CD14-positive monocyte (primary cell): ENCODE measurements at regions not wholly inside any gene's neighbourhood (a gene's known extent, or its start where the extent isn't known, plus 50 kb on each side); places are given as distances from the start of the nearest gene placed in this dataset.

Experiments used
- DNase-seq, 3 donors: peaks; one replicate each; pipeline ENCODE4 v3.0.0-alpha.2; 2011 to 2022
- H2AFZ ChIP-seq: 2 replicates; pipeline ENCODE4 v1.6.0; 2012; ENCODE audit warnings: mild to moderate bottlenecking, low read depth, low read length, inconsistent platforms; ENCODE audit not compliant: insufficient read depth, poor library complexity, severe bottlenecking
- H3K27ac ChIP-seq, 2 donors: 1 replicate in 1 of 2; 2 replicates in 1 of 2; pipeline ENCODE4 v1.5.1; 2012 to 2013; ENCODE audit warnings: low read length in 2 of 2, control low read depth in 1 of 2, inconsistent platforms in 1 of 2, low read depth in 1 of 2, mild to moderate bottlenecking in 1 of 2
- H3K27me3 ChIP-seq, 2 donors: one replicate each; pipeline versions ENCODE4 v1.6.0 to v1.6.1; 2011 to 2013; ENCODE audit warnings: low read length in 2 of 2; ENCODE audit not compliant: control insufficient read depth in 2 of 2, insufficient read depth in 2 of 2
- H3K36me3 ChIP-seq, 2 donors: replicated peaks in 1 of 2; 1 replicate in 1 of 2; 2 replicates in 1 of 2; pipeline versions ENCODE4 v1.5.1 to v1.6.1; 2012 to 2013; ENCODE audit warnings: low read length in 2 of 2, control low read depth in 1 of 2, inconsistent platforms in 1 of 2, mild to moderate bottlenecking in 1 of 2; ENCODE audit not compliant: insufficient read depth in 2 of 2, control insufficient read depth in 1 of 2
- H3K4me1 ChIP-seq, 2 donors: 1 replicate in 1 of 2; 2 replicates in 1 of 2; pipeline versions ENCODE4 v1.5.1 to v1.6.1; 2012 to 2013; ENCODE audit warnings: low read length in 2 of 2, control low read depth in 1 of 2, inconsistent platforms in 1 of 2, mild to moderate bottlenecking in 1 of 2, moderate library complexity in 1 of 2; ENCODE audit not compliant: insufficient read depth in 2 of 2, control insufficient read depth in 1 of 2
- H3K4me2 ChIP-seq: replicated peaks from 2 replicates; pipeline ENCODE3; 2012; ENCODE audit warnings: low read length, moderate library complexity, mild to moderate bottlenecking; ENCODE audit not compliant: poor library complexity, severe bottlenecking; ENCODE audit errors: extremely low read depth
- H3K4me3 ChIP-seq, 3 experiments: fragments of 200-600 bp in 1 of 3; sonication (generic) in 1 of 3; replicated peaks in 1 of 3; 1 replicate in 2 of 3; 2 replicates in 1 of 3; pipeline ENCODE4 v1.5.1; 2011 to 2013; ENCODE audit warnings: low read length in 3 of 3, mild to moderate bottlenecking in 3 of 3, control low read depth in 2 of 3, low read depth in 2 of 3, inconsistent platforms in 1 of 3, moderate library complexity in 1 of 3
- H3K79me2 ChIP-seq: 2 replicates; pipeline ENCODE4 v1.6.0; 2012; ENCODE audit warnings: mild to moderate bottlenecking, control low read depth, inconsistent platforms, low read length, moderate library complexity; ENCODE audit not compliant: insufficient read depth
- H3K9ac ChIP-seq: 2 replicates; pipeline ENCODE4 v1.6.0; 2017; ENCODE audit warnings: low read length, mild to moderate bottlenecking; ENCODE audit not compliant: insufficient read depth, poor library complexity, severe bottlenecking
- H3K9me3 ChIP-seq, 2 donors: replicated peaks in 1 of 2; 1 replicate in 1 of 2; 2 replicates in 1 of 2; pipeline versions ENCODE4 v1.5.1 to v1.6.1; 2012 to 2013; ENCODE audit warnings: low read length in 2 of 2, control low read depth in 1 of 2; ENCODE audit not compliant: control insufficient read depth in 1 of 2, insufficient read depth in 1 of 2
- H4K20me1 ChIP-seq: 2 replicates; pipeline ENCODE4 v1.6.0; 2012; ENCODE audit warnings: mild to moderate bottlenecking, low read length, control low read depth, moderate library complexity; ENCODE audit not compliant: insufficient read depth
- H3K27ac Mint-ChIP-seq, 7 donors: one replicate each; pipeline ENCODE4 v1.8.0; 2020; ENCODE audit warnings: mild to moderate bottlenecking in 7 of 7, mixed read lengths in 7 of 7, moderate library complexity in 6 of 7, inconsistent platforms in 2 of 7
- H3K27me3 Mint-ChIP-seq, 3 donors: one replicate each; pipeline ENCODE4 v1.8.0; 2021 to 2022; ENCODE audit warnings: low read depth in 3 of 3, mild to moderate bottlenecking in 3 of 3, mixed read lengths in 3 of 3, moderate library complexity in 3 of 3, inconsistent platforms in 1 of 3
- H3K36me3 Mint-ChIP-seq, 2 donors: one replicate each; pipeline ENCODE4 v1.8.0; 2020; ENCODE audit warnings: mixed read lengths in 2 of 2, inconsistent platforms in 1 of 2, mild to moderate bottlenecking in 1 of 2
- H3K4me1 Mint-ChIP-seq: one replicate; pipeline ENCODE4 v1.8.0; 2020; ENCODE audit warnings: mild to moderate bottlenecking, mixed read lengths
- H3K4me3 Mint-ChIP-seq, 2 donors: one replicate each; pipeline ENCODE4 v1.8.0; 2020; ENCODE audit warnings: mild to moderate bottlenecking in 2 of 2, mixed read lengths in 2 of 2, moderate library complexity in 1 of 2
- H3K9me3 Mint-ChIP-seq, 7 donors: one replicate each; pipeline ENCODE4 v1.8.0; 2020 to 2022; ENCODE audit warnings: mixed read lengths in 7 of 7, mild to moderate bottlenecking in 6 of 7, moderate library complexity in 6 of 7, inconsistent platforms in 2 of 7
- WGBS: methylation state at CpG from one replicate; pipeline ENCODE4 v1.1.5; 2013; ENCODE audit warnings: missing lambda C conversion rate; ENCODE audit not compliant: insufficient coverage; 5-methylcytosine and 5-hydroxymethylcytosine counted together
- intact Hi-C, 2 donors: fragments of 100-400 bp; cut with micrococcal nuclease; formaldehyde crosslinking; loops; one replicate each; pipeline versions ENCODE4 v1.15.0 to v1.15.1; 2023
- TF ChIP-seq, protein P1 (sequence below): fragments of 200-600 bp; IDR thresholded peaks from one replicate; pipeline ENCODE4 v1.8.0; 2022; ENCODE audit warnings: antibody characterized with exemption, mild to moderate bottlenecking

DNA sequence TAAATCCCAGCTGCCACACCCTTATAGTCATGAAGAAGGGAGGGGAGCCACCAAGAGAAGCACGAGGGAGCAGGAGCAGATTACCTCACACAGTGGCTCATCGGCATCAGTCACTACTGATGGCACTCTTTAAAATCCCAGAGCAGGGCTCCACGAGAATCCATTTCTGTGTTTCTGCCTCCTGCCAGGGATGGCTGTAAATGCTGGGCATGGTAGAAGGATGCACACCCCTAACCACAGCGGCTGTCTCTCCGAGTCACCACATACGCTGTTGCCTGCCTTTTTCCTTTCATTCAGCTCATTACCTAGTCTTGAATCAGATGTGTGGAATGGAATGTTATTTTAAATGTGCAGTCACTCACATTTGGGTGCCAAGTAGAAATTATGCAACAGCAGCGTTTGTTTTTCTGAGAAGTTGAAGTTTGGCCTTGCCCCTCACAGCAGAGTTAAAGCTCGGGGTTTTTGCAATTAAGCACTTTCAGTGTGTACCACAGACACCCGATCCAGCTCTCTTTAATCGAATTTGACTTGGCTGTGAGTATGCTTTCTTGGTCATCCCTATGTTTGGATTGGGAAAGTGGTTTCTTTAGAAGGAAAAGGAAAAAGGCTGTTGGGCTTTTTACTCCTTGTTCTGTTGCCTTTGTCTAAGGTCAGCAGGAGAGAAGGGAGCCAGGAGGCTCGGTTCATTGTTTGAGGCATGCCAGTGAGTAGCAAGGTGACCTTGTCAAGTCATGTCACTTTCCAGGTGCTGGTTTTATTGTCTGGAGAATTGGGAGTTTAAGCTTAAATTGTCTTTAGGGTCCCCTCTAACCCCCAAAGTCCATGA lies 284.2 kb upstream of the TPM1 start:
- Histone ChIP-seq H3K4me1 (no peaks in the 10 kb centered on the region), H3K36me3 (no peaks in the 10 kb centered on the region), H4K20me1 (no peaks in the 10 kb centered on the region), H3K4me2 (no peak overlapping the region), H3K27ac (no peak overlapping the region), H3K27me3 (no peaks in the 10 kb centered on the region), H2AFZ (no peak overlapping the region), H3K79me2 (no peaks in the 10 kb centered on the region), H3K4me3 (no peak overlapping the region), H3K9ac (no peak overlapping the region), H3K9me3 (no peaks in the 10 kb centered on the region)
- H3K27ac Mint-ChIP-seq: no peak overlapping the region
- H3K36me3 Mint-ChIP-seq: no peaks in the 10 kb centered on the region
- WGBS: 63% methylated on average over 5 of the region's 11 CpGs
- intact Hi-C loops: no loop called here
- H3K9me3 Mint-ChIP-seq: peaks cover 0 to 2% (median 0%) of the 10 kb centered on the region in 7 donors
- H3K4me3 Mint-ChIP-seq: no peak overlapping the region
- H3K27me3 Mint-ChIP-seq: peaks cover 0 to 5% (median 1%) of the 10 kb centered on the region in 3 donors
- H3K4me1 Mint-ChIP-seq: no peaks in the 10 kb centered on the region
- DNase-seq: no peak
- TF ChIP-seq, protein P1, sequence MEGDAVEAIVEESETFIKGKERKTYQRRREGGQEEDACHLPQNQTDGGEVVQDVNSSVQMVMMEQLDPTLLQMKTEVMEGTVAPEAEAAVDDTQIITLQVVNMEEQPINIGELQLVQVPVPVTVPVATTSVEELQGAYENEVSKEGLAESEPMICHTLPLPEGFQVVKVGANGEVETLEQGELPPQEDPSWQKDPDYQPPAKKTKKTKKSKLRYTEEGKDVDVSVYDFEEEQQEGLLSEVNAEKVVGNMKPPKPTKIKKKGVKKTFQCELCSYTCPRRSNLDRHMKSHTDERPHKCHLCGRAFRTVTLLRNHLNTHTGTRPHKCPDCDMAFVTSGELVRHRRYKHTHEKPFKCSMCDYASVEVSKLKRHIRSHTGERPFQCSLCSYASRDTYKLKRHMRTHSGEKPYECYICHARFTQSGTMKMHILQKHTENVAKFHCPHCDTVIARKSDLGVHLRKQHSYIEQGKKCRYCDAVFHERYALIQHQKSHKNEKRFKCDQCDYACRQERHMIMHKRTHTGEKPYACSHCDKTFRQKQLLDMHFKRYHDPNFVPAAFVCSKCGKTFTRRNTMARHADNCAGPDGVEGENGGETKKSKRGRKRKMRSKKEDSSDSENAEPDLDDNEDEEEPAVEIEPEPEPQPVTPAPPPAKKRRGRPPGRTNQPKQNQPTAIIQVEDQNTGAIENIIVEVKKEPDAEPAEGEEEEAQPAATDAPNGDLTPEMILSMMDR: no peak

DNA sequence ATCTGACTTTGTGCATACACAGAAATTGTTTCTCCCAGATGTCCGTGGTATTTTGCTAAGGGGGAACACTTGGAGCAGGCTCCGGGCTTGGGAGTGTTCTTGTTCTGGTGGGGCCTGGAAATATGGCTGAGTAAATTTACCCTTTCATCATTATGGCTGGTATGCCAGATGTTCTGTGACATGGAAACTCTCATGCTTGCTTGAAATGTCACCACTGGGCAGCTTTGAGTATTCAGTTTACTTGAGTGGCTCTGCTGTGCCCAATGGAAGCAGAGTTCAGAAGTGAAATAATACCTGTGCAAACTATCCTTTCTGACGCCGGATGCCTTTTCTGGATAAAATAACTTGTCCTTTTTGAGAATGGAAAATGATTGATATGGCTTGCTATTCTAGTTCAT lies 283.6 kb upstream of the TPM1 start:
- DNase-seq: no peak
- H3K27ac ChIP-seq: no peak overlapping the region
- 90% methylated on average over 2 of the region's 4 CpGs for WGBS
- Mint-ChIP-seq H3K4me1 (no peaks in the 10 kb centered on the region), H3K9me3 (peaks cover 0 to 2% (median 0%) of the 10 kb centered on the region in 7 donors), H3K4me3 (no peak overlapping the region), H3K27ac (no peak overlapping the region), H3K36me3 (no peaks in the 10 kb centered on the region), H3K27me3 (peaks cover 0 to 5% (median 1%) of the 10 kb centered on the region in 3 donors)
- no peaks in the 10 kb centered on the region for H3K79me2 ChIP-seq
- H3K4me3 ChIP-seq: no peak overlapping the region
- intact Hi-C loops: no loop called here
- no peaks in the 10 kb centered on the region for H3K27me3 ChIP-seq
- no peak overlapping the region for H3K9ac ChIP-seq
- no peak overlapping the region for H2AFZ ChIP-seq
- TF ChIP-seq, protein P1: no peak
- H4K20me1 ChIP-seq: no peaks in the 10 kb centered on the region
- H3K9me3 ChIP-seq: no peaks in the 10 kb centered on the region
- H3K4me1 ChIP-seq: no peaks in the 10 kb centered on the region
- no peak overlapping the region for H3K4me2 ChIP-seq
- H3K36me3 ChIP-seq: no peaks in the 10 kb centered on the region
